Skin of body (tissue), 1 donor: ENCODE measurements at regions not wholly inside any gene's neighbourhood (a gene's known extent, or its start where the extent isn't known, plus 50 kb on each side); places are given as distances from the start of the nearest gene placed in this dataset.

ENCODE experiments used
- DNase-seq: peaks from one replicate; lab custom pipeline; 2025; lab: John Stamatoyannopoulos, UW

DNA sequence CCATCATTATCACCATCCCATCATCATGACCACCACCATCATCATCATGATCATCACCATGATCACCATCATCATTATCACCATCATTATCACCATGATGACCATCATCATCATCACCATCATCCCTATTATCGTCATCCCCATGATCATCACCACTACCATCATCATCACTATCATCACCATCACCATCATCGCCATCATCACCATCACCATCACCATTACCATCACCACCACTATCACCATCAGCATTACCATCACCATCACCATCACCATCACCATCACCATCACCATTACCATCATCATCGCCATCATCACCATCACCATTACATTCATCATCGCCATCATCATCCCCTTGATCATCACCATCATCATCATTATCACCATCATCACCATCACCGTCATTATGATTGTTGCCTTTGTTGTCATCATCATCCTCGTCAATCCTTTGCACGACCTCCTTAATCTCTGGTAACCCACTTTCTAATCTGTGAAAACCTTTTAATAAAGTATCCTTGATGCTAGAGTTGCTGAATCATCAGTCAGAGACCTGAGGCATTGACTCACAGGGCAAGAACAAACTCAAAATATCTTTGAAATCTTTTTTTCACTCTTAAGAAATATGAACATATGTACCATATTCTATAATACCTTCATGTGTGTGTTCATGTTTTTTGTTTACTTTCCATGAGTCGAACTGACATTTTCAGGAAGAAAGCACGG lies 116.3 kb upstream of the FOXF1 start:
- no peak for DNase-seq

DNA sequence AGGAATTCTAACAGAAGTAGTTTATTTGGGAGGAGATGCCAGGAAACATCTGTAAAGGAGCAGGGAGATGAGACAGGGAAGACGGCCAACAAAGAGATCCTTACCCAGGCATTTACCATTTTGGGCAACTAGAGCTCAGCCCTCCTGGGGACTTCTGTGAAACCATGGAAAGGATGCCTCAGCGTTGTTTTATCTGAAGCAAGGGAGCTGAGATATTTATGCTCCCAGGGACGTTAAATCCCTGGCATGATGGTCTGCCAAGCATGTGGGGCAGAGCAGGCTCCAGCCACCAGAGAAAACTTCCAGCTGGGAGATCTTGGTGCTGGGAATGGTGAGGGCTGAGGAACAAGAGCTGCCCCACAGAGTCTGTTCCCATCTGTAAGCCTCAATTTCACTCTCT lies 114.8 kb upstream of the FOXF1 start:
- DNase-seq, result no peak

DNA sequence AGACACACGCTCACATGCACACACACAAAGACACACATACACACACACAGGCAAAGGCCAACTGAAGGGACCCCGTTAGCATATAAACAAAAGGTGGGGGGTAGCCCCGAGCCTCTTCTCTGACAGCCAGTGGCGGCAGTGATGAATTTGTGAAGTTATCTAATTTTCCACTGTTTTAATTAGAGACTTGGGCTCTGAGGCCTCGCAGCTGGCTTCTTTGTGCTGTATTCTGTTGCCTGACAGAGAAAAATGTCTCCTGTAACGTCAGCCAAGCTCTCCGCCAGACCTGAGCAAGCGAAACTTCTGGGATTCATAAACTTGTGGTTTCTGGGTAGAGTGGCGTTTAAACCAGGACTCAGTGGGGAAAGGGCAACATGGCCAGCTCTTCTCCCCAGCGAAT lies 113.9 kb upstream of the FOXF1 start:
- peak; percentile 70 for DNase-seq

DNA sequence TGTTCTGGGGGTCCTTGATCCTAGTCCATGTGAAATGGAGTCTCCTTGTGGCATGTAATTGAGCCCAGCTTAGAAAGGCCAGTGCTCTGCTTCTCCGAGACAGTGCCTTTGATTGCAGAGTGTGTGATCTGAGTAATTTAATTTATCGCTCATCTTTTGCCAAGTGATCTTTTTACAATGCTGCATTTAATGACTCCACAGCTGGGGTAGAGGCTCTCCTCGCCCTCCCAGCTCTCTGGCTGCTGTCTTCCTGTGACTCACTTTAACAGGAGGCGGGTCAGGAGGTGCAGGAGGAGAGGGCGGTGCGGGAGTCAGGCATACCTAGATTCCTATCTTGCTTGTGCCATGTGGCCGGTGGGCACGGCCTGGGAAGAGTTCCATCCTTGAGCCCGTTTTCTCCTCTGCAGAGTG lies 113.4 kb upstream of the FOXF1 start:
- peak; percentile 63 for DNase-seq

GRCh38 chr16:86398201-86398600 lies 112.1 kb upstream of the FOXF1 start:
- no peak for DNase-seq

GRCh38 chr16:86398622-86399021 lies 111.7 kb upstream of the FOXF1 start:
- DNase-seq, result peak; percentile 19

- DNase-seq, result no peak
Observed at GRCh38 chr16:86401126-86401525, 109.2 kb upstream of the FOXF1 start.

DNA sequence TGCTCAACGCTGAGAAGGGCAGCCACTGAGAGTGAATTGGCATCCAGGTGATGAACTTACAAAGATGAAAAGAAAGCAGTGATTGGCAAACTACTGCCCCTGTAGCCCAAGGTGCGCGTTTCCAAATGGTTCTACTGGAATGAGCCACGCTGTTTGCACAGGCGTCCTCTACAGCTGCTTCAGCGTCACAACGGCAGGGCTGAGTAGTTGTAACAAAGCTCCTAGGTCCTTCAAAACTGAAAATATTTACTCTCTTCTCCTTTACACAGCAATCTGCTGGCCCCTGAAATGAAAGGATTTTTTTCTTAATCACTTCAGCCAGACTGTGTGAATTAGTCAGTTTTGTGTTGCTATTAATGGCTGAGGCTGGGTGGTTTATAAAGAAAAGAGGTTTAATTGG lies 107.2 kb upstream of the FOXF1 start:
- DNase-seq, result no peak

- no peak for DNase-seq
Observed at GRCh38 chr16:86403541-86404163, 106.7 kb upstream of the FOXF1 start.

- no peak for DNase-seq
Observed at GRCh38 chr16:86404678-86405077, 105.6 kb upstream of the FOXF1 start.

- no peak for DNase-seq
Observed at GRCh38 chr16:86405319-86405718, 105.0 kb upstream of the FOXF1 start.

GRCh38 chr16:86406056-86406455 lies 104.3 kb upstream of the FOXF1 start:
- no peak for DNase-seq

GRCh38 chr16:86408685-86409084 lies 101.6 kb upstream of the FOXF1 start:
- DNase-seq, result no peak

- DNase-seq, result no peak
Observed at GRCh38 chr16:86410081-86410480, 100.2 kb upstream of the FOXF1 start.

- no peak for DNase-seq
Observed at GRCh38 chr16:86410529-86410928, 99.8 kb upstream of the FOXF1 start.

DNA sequence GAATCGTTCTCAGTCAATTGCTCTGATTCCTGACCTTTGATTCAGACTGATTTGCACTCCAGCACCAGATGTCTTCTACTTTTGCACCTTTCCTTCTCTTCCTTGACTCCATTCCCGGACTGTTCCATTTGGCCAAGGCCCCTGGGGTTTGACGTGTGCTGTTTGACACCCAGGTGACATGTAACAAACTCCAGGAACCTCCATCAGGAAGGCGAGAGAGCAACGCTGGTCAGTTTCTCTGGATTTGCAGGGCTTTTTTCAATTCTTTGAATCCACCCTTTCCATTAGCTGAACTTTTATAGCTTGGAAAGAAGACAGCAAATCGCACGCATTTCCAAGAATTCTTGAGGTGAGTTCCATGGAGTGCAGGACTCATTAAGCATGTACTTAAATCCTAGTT lies 98.4 kb upstream of the FOXF1 start:
- DNase-seq, result no peak

- DNase-seq, result no peak
Observed at GRCh38 chr16:86414991-86415740, 95.2 kb upstream of the FOXF1 start.

DNA sequence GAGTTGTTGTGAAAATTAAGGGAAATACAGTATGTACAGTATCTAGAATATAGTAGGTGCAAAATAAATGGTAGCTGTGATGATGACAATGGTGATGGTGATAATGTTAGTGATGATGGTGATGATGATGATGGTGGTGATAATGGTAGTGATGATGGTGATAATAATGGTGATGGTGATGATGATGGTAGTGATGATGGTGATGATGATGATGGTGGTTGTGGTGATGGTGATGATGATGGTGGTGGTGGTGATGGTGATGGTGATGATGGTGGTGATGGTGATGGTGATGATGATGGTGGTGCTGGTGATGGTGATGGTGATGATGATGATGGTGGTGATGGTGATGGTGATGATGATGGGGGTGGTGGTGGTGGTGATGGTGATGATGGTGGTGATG lies 91.3 kb upstream of the FOXF1 start:
- no peak for DNase-seq

DNA sequence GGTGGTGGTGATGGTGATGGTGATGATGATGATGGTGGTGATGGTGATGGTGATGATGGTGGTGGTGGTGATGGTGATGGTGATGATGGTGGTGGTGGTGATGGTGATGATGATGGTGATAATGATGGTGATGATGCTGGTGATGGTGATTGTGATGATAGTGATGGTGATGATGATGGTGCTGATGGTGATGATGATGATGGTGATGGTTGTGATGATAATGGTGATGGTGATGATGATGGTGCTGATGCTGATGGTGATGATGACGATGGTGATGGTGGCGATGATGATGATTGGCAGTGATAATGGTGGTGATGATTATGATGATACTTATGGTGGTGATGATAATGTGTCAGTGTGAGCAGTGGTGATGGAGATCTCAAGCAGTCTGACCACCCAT lies 90.8 kb upstream of the FOXF1 start:
- DNase-seq, result no peak

GRCh38 chr16:86421995-86422394 lies 88.3 kb upstream of the FOXF1 start:
- no peak for DNase-seq

DNA sequence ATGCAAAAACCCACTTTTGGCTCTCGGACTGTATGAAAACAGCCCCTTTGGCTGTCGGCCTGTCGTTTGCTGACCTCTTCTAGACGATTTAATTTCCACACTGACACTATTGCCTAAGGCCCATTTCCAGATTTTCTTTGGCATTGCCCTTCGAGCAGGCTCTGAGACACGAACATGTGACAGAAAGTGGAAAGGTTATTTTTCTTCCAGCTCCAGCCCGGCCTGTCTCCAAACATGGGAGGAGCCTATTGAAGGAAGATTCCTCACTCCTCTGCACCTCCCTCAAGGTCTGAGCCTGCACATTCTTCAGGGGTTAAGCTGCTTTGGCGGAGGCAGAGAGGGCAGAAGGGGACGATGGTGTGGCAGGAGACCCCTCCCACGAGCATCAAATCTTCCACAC lies 85.9 kb upstream of the FOXF1 start:
- DNase-seq, result no peak

DNA sequence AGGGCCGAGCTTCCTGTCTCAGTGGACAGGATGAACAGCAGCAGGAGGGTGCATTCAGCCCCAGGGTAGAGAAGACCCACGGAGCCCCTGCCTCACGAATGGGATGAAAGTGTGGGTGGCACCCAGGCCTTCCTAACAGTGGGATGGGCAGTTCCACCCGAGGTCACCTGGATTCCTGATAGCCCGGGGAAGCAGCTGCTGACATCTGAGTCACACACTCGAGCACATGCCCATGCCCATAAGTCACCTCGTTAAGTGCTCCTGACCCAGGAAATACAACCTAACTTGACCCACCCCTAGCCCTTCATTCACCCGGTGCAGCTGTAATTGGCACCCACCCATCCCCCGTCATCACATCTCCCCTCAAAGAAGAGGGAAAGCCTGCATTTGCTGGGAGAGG lies 85.3 kb upstream of the FOXF1 start:
- no peak for DNase-seq
